Retinal pigment epithelial cell (primary cell): ENCODE measurements at regions not wholly inside any gene's neighbourhood (a gene's known extent, or its start where the extent isn't known, plus 50 kb on each side); places are given as distances from the start of the nearest gene placed in this dataset.

ENCODE experiments used
- DNase-seq: peaks from one replicate; pipeline ENCODE4 v3.0.0-alpha.2; 2010; ENCODE audit warnings: low read depth
- H3K4me3 ChIP-seq: 2 replicates; pipeline ENCODE4 v1.5.1; 2011; ENCODE audit warnings: mild to moderate bottlenecking, low read length, control low read depth, moderate library complexity
- TF ChIP-seq, protein P1 (sequence below): conservative IDR thresholded peaks from 2 replicates; pipeline ENCODE4 v1.5.1; 2011; ENCODE audit warnings: low read depth, low read length, control low read depth, inconsistent platforms

DNA sequence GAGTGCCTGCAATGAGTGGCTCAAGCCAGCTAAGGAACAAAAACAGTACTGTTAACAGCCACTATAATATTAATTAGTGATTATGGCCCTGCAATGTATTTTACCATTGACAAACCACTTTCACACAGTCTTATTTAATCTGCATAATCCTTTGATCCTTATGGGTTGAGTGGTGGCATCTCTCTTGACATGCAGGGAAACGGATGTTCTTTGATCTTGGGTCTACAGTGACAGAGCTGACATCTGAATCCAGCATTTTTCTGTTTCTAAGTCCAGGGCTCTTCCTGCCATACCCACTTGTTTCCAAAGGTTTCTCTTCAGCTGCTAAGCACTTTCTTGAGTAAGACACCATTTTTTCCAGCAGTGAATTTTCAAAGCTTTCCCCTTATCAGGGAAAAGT is 277.7 kb upstream of the ROPN1 start:
- no peak overlapping the region for H3K4me3 ChIP-seq
- no peak for DNase-seq
- TF ChIP-seq, protein P1, sequence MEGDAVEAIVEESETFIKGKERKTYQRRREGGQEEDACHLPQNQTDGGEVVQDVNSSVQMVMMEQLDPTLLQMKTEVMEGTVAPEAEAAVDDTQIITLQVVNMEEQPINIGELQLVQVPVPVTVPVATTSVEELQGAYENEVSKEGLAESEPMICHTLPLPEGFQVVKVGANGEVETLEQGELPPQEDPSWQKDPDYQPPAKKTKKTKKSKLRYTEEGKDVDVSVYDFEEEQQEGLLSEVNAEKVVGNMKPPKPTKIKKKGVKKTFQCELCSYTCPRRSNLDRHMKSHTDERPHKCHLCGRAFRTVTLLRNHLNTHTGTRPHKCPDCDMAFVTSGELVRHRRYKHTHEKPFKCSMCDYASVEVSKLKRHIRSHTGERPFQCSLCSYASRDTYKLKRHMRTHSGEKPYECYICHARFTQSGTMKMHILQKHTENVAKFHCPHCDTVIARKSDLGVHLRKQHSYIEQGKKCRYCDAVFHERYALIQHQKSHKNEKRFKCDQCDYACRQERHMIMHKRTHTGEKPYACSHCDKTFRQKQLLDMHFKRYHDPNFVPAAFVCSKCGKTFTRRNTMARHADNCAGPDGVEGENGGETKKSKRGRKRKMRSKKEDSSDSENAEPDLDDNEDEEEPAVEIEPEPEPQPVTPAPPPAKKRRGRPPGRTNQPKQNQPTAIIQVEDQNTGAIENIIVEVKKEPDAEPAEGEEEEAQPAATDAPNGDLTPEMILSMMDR: no peak

DNA sequence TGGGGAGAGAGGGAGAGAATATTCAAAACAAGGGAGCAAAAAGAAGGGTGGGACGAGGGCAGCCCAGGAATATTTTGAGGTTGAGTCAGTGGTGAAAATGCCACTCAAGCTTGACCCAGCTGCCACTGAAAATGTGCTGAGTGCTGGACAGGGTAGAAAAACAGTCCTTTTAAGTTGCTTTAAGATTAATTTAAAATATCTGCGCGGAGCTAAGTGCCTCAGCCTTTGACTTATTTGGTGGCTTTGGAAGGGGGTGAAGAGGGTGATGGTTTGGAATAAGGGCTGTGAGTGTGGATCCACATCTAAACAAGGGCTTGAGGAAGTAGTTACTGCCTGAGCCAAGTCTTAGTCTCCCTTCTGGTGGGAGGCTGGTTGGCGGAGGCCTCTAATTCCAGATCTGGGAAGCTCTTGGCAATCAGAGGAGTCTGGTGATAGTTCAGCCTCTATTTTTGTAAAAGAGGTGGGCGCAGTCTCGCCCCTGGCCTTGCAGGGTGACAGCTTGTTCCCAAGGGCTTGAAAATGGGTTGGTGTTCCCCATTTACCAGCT is 280.8 kb upstream of the ROPN1 start:
- TF ChIP-seq, protein P1: no peak
- no peak overlapping the region for H3K4me3 ChIP-seq
- peak; percentile 68 for DNase-seq

DNA sequence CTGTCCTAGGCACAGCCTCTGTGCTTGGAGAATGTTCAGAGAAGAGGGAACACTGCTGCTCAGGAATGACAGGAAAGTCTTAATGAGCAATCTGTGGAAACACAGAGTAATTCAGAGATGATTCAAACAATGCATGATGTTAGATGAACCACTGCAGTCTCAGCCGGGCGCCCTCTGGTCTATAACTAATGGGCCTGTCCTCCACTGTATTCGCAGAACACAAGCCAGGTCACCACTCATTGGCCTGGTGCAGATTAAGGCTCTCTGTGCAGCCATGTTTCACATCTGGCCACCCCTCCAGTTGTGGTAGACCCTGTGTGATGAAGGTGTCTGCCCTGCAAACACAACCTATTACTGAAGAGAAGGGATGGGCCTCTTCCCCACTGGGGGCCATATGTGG is 281.7 kb upstream of the ROPN1 start:
- no peak overlapping the region for H3K4me3 ChIP-seq
- DNase-seq: no peak
- TF ChIP-seq, protein P1: no peak

DNA sequence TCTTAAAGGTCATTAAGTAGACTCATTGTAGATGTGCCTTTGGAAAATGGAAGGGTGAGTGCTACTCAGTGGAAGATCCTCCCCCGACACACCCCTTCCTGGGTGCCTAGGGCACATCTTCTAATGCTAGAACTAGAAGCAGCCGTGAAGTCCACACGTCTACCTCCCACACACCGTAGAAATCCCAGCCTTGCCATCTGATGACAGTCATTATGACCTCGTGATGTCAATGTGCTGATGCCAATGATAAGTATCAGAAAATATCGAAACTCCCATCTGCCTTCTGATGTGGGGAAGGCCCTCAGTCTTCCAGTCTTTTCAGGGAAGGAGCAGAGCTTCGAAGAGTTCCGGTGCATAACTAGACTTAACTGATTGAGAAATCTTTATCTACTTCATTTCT is 282.1 kb upstream of the ROPN1 start:
- H3K4me3 ChIP-seq: no peak overlapping the region
- TF ChIP-seq, protein P1: no peak
- no peak for DNase-seq

DNA sequence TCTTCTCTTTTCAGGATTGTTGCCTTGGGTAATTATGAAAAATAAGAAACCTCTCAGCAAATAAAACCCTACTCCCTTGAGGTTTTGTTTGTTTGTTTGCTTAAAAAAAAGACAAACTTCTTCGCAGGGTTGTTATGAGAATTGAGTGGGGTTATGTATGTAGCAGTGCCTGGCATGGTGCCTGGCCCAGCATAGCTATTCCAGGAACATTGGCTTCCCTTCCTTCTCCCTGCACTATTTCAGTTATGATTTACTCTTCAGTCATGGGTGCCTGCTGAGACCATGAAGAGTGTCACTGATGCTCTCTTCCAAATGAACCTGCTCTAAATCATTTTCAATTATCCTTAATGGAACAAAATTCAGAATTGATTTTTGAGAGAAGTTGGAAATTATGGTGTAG is 283.5 kb upstream of the ROPN1 start:
- no peak overlapping the region for H3K4me3 ChIP-seq
- TF ChIP-seq, protein P1: no peak
- no peak for DNase-seq

DNA sequence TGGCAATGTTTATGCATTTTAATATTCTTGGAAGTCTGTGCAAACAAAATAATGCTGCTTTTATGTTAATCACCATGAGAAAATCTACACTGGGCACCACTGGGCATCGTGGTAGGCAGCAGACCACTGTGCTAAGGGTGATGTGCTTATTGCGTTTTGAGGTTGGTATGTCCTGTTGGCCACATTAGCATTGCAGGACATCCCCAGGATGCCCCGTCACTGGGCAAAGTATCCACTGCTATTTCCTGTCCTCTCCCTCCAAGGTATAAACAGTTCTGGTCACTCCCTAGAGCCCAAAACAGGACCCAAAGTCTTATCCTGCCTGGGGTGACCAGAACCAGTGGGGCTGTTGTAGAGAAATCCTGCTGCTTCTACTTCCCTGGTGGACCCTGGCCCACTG is 284.2 kb upstream of the ROPN1 start:
- TF ChIP-seq, protein P1: no peak
- no peak for DNase-seq
- H3K4me3 ChIP-seq: no peak overlapping the region

DNA sequence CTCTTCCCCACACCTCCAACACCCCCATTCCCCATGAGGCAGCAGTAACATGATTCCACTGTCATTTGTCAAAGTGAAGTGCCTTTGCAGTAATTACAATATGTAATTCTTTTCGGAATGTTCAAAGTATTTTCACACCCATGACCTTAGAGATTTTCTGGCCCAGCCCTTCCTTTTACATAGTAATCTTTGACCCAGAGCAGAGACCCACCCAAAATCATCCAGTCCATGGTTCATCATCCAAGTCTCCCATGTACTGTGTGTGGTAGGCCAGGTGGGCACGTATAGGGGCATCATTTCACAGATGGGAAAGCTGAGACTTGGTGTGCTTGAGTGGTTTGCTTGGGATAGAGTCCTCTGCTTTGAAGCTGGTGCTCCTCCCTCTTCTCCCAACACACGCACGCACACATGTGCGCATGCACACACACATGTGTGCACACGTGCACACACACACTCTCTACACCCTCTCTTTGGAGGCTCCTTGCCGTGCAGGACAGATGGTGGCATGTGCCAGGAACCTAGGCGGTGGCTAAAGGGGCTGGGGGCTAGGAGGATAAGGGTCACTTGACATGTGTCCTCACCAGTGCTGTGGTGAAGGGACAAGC is 284.7 kb upstream of the ROPN1 start:
- DNase-seq: no peak
- no peak overlapping the region for H3K4me3 ChIP-seq
- TF ChIP-seq, protein P1: no peak
